Hematopoietic multipotent progenitor cell treated with erythropoietin and hydrocortisone succinate and interleukin-3 and kit ligand, for 15 days (in vitro differentiated cells): ENCODE measurements at regions not wholly inside any gene's neighbourhood (a gene's known extent, or its start where the extent isn't known, plus 50 kb on each side); places are given as distances from the start of the nearest gene placed in this dataset.
"Not testable (repeated sequence)": the region's sequence is repeated elsewhere in the genome, so short reads cannot be mapped to it uniquely, and the experiment has no call there.

ENCODE experiments used
- DNase-seq: peaks from one replicate; pipeline ENCODE4 v3.0.0-alpha.2; 2015; ENCODE audit warnings: low spot score

- DNase-seq: not testable (repeated sequence)
Observed at GRCh38 chr18:60015826-60016225, 116.0 kb downstream of the PMAIP1 start.

- DNase-seq: not testable (repeated sequence)
Observed at GRCh38 chr18:60013148-60013547, 113.4 kb downstream of the PMAIP1 start.

- no peak for DNase-seq
Observed at GRCh38 chr18:60010984-60011383, 111.2 kb downstream of the PMAIP1 start.

GRCh38 chr18:60010513-60010912 is 110.7 kb downstream of the PMAIP1 start:
- DNase-seq: no peak

DNA sequence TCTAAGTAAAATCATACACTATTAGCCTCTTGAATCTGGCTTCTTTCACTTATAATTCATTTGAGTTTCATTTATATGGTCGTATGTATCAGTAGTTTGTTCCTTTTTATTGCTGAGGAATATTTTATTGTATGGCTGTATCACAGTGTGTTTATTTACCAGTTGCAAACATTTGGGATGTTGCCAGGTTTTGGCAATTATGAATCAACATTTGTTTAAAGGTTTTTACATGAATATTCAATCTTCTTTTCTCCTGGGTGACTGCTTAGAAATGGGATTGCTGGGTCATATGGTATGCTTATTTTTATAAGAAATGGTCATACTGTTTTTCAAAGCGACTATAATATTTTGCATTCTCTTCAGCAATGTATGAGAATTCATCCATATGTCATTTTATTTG is 107.9 kb downstream of the PMAIP1 start:
- DNase-seq: no peak

GRCh38 chr18:60003610-60004185 is 103.9 kb downstream of the PMAIP1 start:
- no peak for DNase-seq

- no peak for DNase-seq
Observed at GRCh38 chr18:59996370-59996966, 96.7 kb downstream of the PMAIP1 start.

DNA sequence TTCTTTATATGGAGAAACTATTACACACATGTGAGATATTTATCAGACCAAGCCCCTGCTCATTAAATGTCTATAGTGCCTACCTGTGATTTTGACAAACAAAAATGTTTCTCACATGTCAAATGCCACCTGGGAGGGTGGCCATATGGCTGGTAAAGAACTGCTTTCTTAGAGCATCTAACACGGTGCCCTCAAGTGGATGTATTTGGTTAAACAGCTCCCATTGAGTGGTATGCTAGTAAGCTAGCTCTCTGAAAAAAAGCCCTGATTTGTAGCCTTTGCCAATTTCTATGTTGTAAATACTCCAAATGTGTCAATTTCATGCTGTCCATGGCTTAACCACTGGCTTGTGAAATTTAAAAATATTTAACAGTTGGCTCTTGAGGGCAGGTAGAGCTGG is 94.6 kb downstream of the PMAIP1 start:
- DNase-seq: no peak

DNA sequence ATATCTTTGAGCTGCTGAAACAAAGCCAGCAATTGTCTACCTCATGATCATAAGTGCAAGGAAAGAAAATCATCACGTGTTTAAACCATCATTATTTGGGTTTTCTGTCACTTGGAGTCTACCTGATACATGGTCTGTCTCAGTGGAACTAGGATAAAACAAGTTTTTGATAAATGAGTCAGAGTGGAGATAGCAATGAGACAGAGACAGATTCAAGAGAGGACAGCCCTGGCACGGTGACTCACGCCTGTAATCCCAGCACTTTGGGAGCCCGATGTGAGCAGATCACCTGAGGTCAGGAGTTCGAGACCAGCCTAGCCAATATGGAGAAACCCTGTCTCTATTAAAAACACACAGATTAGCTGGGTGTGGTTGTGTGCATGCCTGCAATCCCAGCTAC is 93.8 kb downstream of the PMAIP1 start:
- DNase-seq: no peak

DNA sequence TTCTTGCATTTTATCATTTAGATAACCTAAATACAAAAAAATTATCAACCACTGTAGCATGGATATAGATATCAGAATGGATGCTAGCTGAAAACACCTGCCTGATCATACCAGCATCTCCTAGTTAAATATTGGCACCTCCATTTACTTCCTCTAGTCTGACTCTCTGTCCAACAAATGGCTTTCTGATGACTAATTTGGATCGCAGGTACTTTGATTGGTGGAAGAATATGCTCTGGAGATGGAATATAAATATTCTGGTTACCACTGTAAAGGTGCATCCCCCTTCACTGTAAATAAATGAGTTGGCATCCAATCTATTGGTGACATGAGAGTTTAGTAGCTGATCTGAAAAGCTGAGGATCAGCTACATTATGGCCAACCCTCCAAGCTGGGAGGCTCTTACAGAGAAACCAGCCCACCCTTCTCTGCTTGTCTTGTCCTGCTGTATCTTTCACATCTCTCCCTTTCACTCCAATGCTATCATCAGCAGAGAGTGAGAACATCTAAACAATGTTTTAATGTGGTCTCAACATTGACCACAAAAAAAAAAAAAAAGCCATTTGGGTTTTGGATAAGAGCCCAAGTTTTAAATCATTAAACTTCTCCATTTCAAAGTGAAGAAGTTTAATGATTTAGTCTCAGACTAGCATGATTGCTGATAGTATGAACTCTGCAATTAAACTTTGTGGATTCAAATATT is 90.5 kb downstream of the PMAIP1 start:
- no peak for DNase-seq

GRCh38 chr18:59988098-59988706 is 88.4 kb downstream of the PMAIP1 start:
- DNase-seq: peak; percentile 65

- no peak for DNase-seq
Observed at GRCh38 chr18:59987102-59987501, 87.3 kb downstream of the PMAIP1 start.

- no peak for DNase-seq
Observed at GRCh38 chr18:59986139-59986538, 86.3 kb downstream of the PMAIP1 start.

- DNase-seq: no peak
Observed at GRCh38 chr18:59985289-59985688, 85.5 kb downstream of the PMAIP1 start.

GRCh38 chr18:59983506-59983905 is 83.7 kb downstream of the PMAIP1 start:
- DNase-seq: no peak

- DNase-seq: no peak
Observed at GRCh38 chr18:59980188-59980637, 80.4 kb downstream of the PMAIP1 start.

DNA sequence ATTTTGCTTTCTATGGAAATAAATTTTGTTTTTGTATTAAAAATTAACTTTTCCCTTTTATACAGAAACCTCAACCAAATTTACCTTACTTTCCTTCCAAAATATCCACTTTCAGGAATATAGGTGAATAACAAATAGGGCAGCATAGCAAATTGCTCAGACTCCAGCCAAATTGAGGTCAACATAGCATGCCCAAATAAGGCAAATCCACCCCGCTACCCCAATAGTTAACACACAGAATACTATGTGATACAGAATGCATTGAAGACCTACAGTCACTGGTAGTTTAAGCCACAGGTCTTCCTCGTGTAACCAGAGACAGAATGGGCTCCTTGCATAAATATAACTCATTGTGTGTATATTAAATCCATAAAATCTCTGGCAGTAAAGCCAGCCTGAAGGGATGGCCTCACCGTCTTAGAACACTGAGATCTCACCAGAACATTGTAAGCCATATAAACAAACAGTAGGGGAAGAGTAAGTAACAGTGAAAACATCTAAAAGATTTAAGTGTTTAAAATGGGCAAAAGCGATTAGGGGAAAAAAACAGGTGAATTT is 72.2 kb downstream of the PMAIP1 start:
- DNase-seq: no peak

- not testable (repeated sequence) for DNase-seq
Observed at GRCh38 chr18:59971144-59971543, 71.3 kb downstream of the PMAIP1 start.

DNA sequence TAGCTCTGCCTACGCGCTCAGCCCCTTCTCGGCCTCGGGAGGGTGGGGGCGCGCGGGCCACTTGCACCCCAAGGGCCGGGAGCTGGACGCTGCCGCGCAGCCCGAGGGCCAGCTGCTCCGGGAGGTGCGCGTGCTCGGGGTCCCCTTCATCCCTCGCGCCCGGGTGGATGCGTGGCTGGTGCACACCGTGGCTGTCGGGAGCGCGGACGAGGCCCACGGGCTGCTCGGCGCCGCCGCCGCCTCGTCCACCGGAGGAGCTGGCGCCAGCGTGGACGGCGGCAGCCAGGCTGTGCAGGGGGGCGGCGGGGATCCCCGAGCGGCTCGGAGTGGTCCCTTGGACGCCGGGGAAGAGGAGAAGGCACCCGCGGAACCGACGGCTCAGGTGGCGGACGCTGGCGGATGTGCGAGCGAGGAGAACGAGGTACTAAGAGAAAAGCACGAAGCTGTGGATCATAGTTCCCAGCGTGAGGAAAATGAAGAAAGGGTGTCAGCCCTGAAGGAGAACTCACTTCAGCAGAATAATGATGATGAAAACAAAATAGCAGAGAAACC is 69.8 kb downstream of the PMAIP1 start:
- not testable (repeated sequence) for DNase-seq

GRCh38 chr18:59968583-59968982 is 68.8 kb downstream of the PMAIP1 start:
- DNase-seq: no peak

DNA sequence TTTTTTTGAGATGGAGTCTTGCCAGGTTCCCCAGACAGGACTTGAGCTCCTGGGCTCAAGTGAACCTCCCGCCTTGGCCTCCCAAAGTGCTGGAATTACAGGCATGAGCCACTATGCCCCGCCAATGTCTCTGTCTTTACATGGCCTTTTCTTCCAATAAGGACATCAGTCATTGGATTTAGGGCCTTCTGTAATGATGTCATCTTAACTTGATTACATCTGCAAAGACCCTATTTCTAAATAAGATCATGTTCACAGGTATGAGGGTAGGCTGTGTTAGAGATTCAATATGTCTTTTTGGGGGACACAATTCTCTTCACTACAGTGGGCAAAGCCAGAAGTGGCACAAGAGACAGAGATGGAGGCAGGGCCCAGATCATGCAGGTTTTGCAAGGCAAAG is 68.1 kb downstream of the PMAIP1 start:
- DNase-seq: no peak

- DNase-seq: no peak
Observed at GRCh38 chr18:59966913-59967312, 67.1 kb downstream of the PMAIP1 start.
